ENCODE measurements at regions not wholly inside any gene's neighbourhood (a gene's known extent, or its start where the extent isn't known, plus 50 kb on each side); places are given as distances from the start of the nearest gene placed in this dataset.

GRCh38 chr1:218848009-218848408 is 325.7 kb upstream of the LYPLAL1 start:
- no peak for DNase-seq (ENCODE audit: low read depth in 2 of 2)
- H3K4me3 ChIP-seq (replicated peaks in 1 of 2; ENCODE audit: low read depth in 2 of 2, low read length in 2 of 2), result no peak overlapping the region
- TF ChIP-seq CTCF (IDR thresholded peaks at IDR 0.05; ENCODE audit: low read depth, low read length), result no peak

- no peak overlapping the region for H3K4me3 ChIP-seq (replicated peaks in 1 of 2; ENCODE audit: low read depth in 2 of 2, low read length in 2 of 2)
- peak in 1 of 2 donors; percentile 42 for DNase-seq (ENCODE audit: low read depth in 2 of 2)
- TF ChIP-seq CTCF (IDR thresholded peaks at IDR 0.05; ENCODE audit: low read depth, low read length), result no peak
Measured at GRCh38 chr1:218850367-218850766, 323.3 kb upstream of the LYPLAL1 start.

- no peak for TF ChIP-seq CTCF (IDR thresholded peaks at IDR 0.05; ENCODE audit: low read depth, low read length)
- no peak overlapping the region for H3K4me3 ChIP-seq (replicated peaks in 1 of 2; ENCODE audit: low read depth in 2 of 2, low read length in 2 of 2)
- peak; percentile 22 to 33 for DNase-seq (ENCODE audit: low read depth in 2 of 2)
Measured at GRCh38 chr1:218851586-218851985, 322.1 kb upstream of the LYPLAL1 start.

GRCh38 chr1:218852527-218852926 is 321.2 kb upstream of the LYPLAL1 start:
- DNase-seq (ENCODE audit: low read depth in 2 of 2), result no peak
- TF ChIP-seq CTCF (IDR thresholded peaks at IDR 0.05; ENCODE audit: low read depth, low read length), result no peak
- H3K4me3 ChIP-seq (replicated peaks in 1 of 2; ENCODE audit: low read depth in 2 of 2, low read length in 2 of 2), result no peak overlapping the region

- peak; percentile 15 to 36 for DNase-seq (ENCODE audit: low read depth in 2 of 2)
- no peak overlapping the region for H3K4me3 ChIP-seq (replicated peaks in 1 of 2; ENCODE audit: low read depth in 2 of 2, low read length in 2 of 2)
- TF ChIP-seq CTCF (IDR thresholded peaks at IDR 0.05; ENCODE audit: low read depth, low read length), result no peak
Measured at GRCh38 chr1:218863987-218864386, 309.7 kb upstream of the LYPLAL1 start.

- no peak for TF ChIP-seq CTCF (IDR thresholded peaks at IDR 0.05; ENCODE audit: low read depth, low read length)
- DNase-seq (ENCODE audit: low read depth in 2 of 2), result peak; percentile 73 to 81
Measured at GRCh38 chr1:218865591-218865990, 308.1 kb upstream of the LYPLAL1 start.

GRCh38 chr1:218866507-218866906 is 307.2 kb upstream of the LYPLAL1 start:
- no peak overlapping the region for H3K4me3 ChIP-seq (replicated peaks in 1 of 2; ENCODE audit: low read depth in 2 of 2, low read length in 2 of 2)
- TF ChIP-seq CTCF (IDR thresholded peaks at IDR 0.05; ENCODE audit: low read depth, low read length), result no peak
- DNase-seq (ENCODE audit: low read depth in 2 of 2), result no peak

More at GRCh38 chr1:218865591-218865990, 308.1 kb upstream of the LYPLAL1 start:
- H3K4me3 ChIP-seq (replicated peaks in 1 of 2; ENCODE audit: low read depth in 2 of 2, low read length in 2 of 2), result no peak overlapping the region
